Smooth muscle cell (in vitro differentiated cells): ENCODE measurements at regions not wholly inside any gene's neighbourhood (a gene's known extent, or its start where the extent isn't known, plus 50 kb on each side); places are given as distances from the start of the nearest gene placed in this dataset.

Source experiments
- DNase-seq: peaks from one replicate; lab custom pipeline; 2025; ENCODE audit not compliant: unreplicated experiment; lab: John Stamatoyannopoulos, UW
- H2AFZ ChIP-seq: fragments of 200-600 bp; sonication (generic); 2 replicates; pipeline ENCODE4 v1.6.0; 2016; ENCODE audit warnings: antibody characterized with exemption, low read depth, mild to moderate bottlenecking
- H3F3A ChIP-seq: fragments of 200-600 bp; sonication (generic); 2 replicates; pipeline ENCODE4 v1.6.0; 2017; ENCODE audit warnings: antibody characterized with exemption, low read depth
- H3K27ac ChIP-seq: fragments of 200-600 bp; sonication (generic); 2 replicates; pipeline ENCODE4 v1.5.1; 2016; ENCODE audit warnings: low read depth, mild to moderate bottlenecking
- H3K27me3 ChIP-seq: fragments of 200-600 bp; sonication (generic); 2 replicates; pipeline ENCODE4 v1.6.1; 2016; ENCODE audit warnings: low read depth, mild to moderate bottlenecking
- H3K36me3 ChIP-seq: fragments of 200-600 bp; sonication (generic); 2 replicates; pipeline ENCODE4 v1.5.1; 2016; ENCODE audit warnings: low read depth
- H3K4me1 ChIP-seq: fragments of 200-600 bp; sonication (generic); 2 replicates; pipeline ENCODE4 v1.5.1; 2016; ENCODE audit warnings: low read depth
- H3K4me2 ChIP-seq: fragments of 200-600 bp; sonication (generic); 2 replicates; pipeline ENCODE4 v1.6.0; 2016; ENCODE audit warnings: mild to moderate bottlenecking
- H3K4me3 ChIP-seq: fragments of 200-600 bp; sonication (generic); 2 replicates; pipeline ENCODE4 v1.5.1; 2016; ENCODE audit warnings: mild to moderate bottlenecking
- H3K79me2 ChIP-seq: fragments of 200-600 bp; sonication (generic); 2 replicates; pipeline ENCODE4 v1.6.0; 2016; ENCODE audit warnings: low read depth, mild to moderate bottlenecking
- H3K9ac ChIP-seq: fragments of 200-600 bp; sonication (generic); 2 replicates; pipeline ENCODE4 v1.6.0; 2016; ENCODE audit warnings: low read depth
- H3K9me3 ChIP-seq: fragments of 200-600 bp; sonication (generic); replicated peaks from 2 replicates; pipeline ENCODE4 v1.5.1; 2016; ENCODE audit warnings: low read depth
- H4K20me1 ChIP-seq: fragments of 200-600 bp; sonication (generic); 2 replicates; pipeline ENCODE4 v1.6.0; 2016; ENCODE audit warnings: low read depth
- CTCF ChIP-seq: fragments of 200-600 bp; sonication (generic); IDR thresholded peaks from 2 replicates; pipeline ENCODE4 v1.5.1; 2017; ENCODE audit warnings: borderline replicate concordance, mild to moderate bottlenecking, antibody characterized with exemption; ENCODE audit not compliant: insufficient read depth, poor library complexity, severe bottlenecking
- WGBS: methylation state at CpG from one replicate; pipeline ENCODE4 v1.1.7; 2016; ENCODE audit warnings: low lambda C conversion rate; 5-methylcytosine and 5-hydroxymethylcytosine counted together

- no peak overlapping the region for H3K9ac ChIP-seq
- H4K20me1 ChIP-seq = no peaks in the 10 kb centered on the region
- H3K4me3 ChIP-seq = no peak overlapping the region
- no peak overlapping the region for H3K27ac ChIP-seq
- H2AFZ ChIP-seq = no peak overlapping the region
- 94% methylated on average over 3 of the region's 3 CpGs for WGBS
- no peaks in the 10 kb centered on the region for H3K9me3 ChIP-seq
- H3K27me3 ChIP-seq = no peaks in the 10 kb centered on the region
- no peaks in the 10 kb centered on the region for H3K79me2 ChIP-seq
- H3K4me2 ChIP-seq = no peak overlapping the region
- DNase-seq = no peak
- no peak for TF ChIP-seq CTCF
- H3K36me3 ChIP-seq = no peaks in the 10 kb centered on the region
- H3K4me1 ChIP-seq = peaks cover 10% of the 10 kb centered on the region
- H3F3A ChIP-seq = no peaks in the 10 kb centered on the region
These were observed 90.3 kb upstream of the ERCC6L2 start for GRCh38 chr9:95785209-95785608.

- no peaks in the 10 kb centered on the region for H3K79me2 ChIP-seq
- no peak for DNase-seq
- H4K20me1 ChIP-seq = no peaks in the 10 kb centered on the region
- H3K27me3 ChIP-seq = no peaks in the 10 kb centered on the region
- no peak overlapping the region for H2AFZ ChIP-seq
- H3K36me3 ChIP-seq = no peaks in the 10 kb centered on the region
- no peak overlapping the region for H3K27ac ChIP-seq
- no peak overlapping the region for H3K4me2 ChIP-seq
- TF ChIP-seq CTCF = no peak
- H3K9me3 ChIP-seq = no peaks in the 10 kb centered on the region
- WGBS = 95% methylated on average over 30 of the region's 31 CpGs
- no peak overlapping the region for H3K4me3 ChIP-seq
- no peak overlapping the region for H3K9ac ChIP-seq
- peaks cover 18% of the 10 kb centered on the region for H3K4me1 ChIP-seq
- H3F3A ChIP-seq = no peaks in the 10 kb centered on the region
These were observed 91.2 kb upstream of the ERCC6L2 start for GRCh38 chr9:95784318-95784717.

- Histone ChIP-seq H2AFZ (no peak overlapping the region), H4K20me1 (no peaks in the 10 kb centered on the region), H3K4me2 (no peak overlapping the region), H3K9me3 (no peaks in the 10 kb centered on the region), H3K4me1 (peaks cover 25% of the 10 kb centered on the region), H3K27me3 (no peaks in the 10 kb centered on the region), H3F3A (no peaks in the 10 kb centered on the region), H3K36me3 (no peaks in the 10 kb centered on the region), H3K79me2 (no peaks in the 10 kb centered on the region), H3K4me3 (no peak overlapping the region), H3K27ac (no peak overlapping the region), H3K9ac (no peak overlapping the region)
- no peak for TF ChIP-seq CTCF
- WGBS = 85% methylated on average over 17 of the region's 17 CpGs
- no peak for DNase-seq
These were observed 92.0 kb upstream of the ERCC6L2 start for GRCh38 chr9:95783426-95783975.

GRCh38 chr9:95780751-95781150 lies 94.7 kb upstream of the ERCC6L2 start:
- Histone ChIP-seq H2AFZ (no peak overlapping the region), H3K4me3 (no peak overlapping the region), H3K4me2 (no peak overlapping the region), H3K4me1 (peaks cover 25% of the 10 kb centered on the region), H3K36me3 (no peaks in the 10 kb centered on the region), H3K79me2 (no peaks in the 10 kb centered on the region), H3K9me3 (no peaks in the 10 kb centered on the region), H3F3A (no peaks in the 10 kb centered on the region), H4K20me1 (no peaks in the 10 kb centered on the region), H3K9ac (no peak overlapping the region), H3K27ac (no peak overlapping the region), H3K27me3 (peaks cover 3% of the 10 kb centered on the region)
- TF ChIP-seq CTCF = no peak
- 90% methylated on average over 6 of the region's 6 CpGs for WGBS
- DNase-seq = no peak
